Retina (tissue), 1 donor: ENCODE measurements at regions not wholly inside any gene's neighbourhood (a gene's known extent, or its start where the extent isn't known, plus 50 kb on each side); places are given as distances from the start of the nearest gene placed in this dataset.

Experiments used
- DNase-seq: peaks from one replicate; pipeline ENCODE4 v3.0.0-alpha.2; 2016

- DNase-seq = no peak
Observed at GRCh38 chr13:111955412-111956065, 111.4 kb upstream of the SOX1 start.

- DNase-seq = no peak
Observed at GRCh38 chr13:111956261-111957151, 110.4 kb upstream of the SOX1 start.

GRCh38 chr13:111957913-111958450 lies 109.0 kb upstream of the SOX1 start:
- no peak for DNase-seq

- no peak for DNase-seq
Observed at GRCh38 chr13:111958612-111959395, 108.1 kb upstream of the SOX1 start.

DNA sequence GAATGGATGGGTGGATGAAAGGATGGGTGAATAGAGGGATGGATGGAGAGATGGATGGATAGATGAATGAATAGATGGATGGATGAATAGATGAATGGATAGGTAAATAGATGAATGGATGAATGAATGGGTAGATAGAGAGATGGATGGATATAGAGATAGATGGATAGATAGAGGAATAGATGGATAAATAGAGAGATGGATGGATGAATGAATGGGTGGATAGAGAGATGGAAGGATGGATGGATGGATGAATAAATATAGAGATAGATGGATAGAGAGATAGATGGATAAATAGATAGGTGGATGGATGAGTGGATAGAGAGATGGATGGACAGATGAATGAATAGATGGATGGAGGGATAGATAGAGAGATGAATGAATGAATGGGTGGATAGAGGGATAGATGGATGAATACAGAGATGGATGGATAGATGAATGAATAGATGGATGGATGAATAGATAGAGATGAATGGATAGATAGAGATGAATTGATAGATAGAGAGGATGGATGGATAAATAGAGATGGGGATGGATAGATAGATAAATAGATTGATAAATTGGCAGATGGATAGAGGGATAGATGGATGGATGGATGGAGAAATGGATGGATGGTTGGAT lies 106.7 kb upstream of the SOX1 start:
- DNase-seq = no peak

GRCh38 chr13:111961236-111961635 lies 105.7 kb upstream of the SOX1 start:
- DNase-seq = no peak

DNA sequence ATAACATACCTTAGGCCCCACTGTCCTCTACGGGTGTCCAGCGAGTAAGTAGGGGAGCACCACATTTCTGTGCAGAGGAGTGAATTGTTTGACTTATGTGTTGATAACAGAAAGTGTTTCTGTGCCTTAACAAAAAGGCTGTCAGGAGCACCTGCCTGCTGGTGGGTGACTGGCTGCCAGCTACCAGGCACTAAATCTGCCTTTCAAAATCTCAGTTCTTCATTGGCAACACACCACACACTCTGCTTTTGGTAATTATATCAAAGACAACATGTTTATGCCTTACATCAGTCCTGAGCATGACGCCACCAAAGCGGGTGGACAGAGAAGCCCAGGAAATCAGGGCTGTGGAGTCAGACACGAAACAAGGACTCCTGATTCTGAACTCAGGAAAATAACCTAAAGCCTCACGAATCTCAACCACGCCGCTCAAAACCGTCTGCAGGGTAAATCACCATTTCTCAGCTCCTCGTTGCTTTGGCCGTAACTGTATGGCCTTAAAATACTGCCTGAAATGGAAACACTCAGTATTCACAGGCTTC lies 105.2 kb upstream of the SOX1 start:
- no peak for DNase-seq

DNA sequence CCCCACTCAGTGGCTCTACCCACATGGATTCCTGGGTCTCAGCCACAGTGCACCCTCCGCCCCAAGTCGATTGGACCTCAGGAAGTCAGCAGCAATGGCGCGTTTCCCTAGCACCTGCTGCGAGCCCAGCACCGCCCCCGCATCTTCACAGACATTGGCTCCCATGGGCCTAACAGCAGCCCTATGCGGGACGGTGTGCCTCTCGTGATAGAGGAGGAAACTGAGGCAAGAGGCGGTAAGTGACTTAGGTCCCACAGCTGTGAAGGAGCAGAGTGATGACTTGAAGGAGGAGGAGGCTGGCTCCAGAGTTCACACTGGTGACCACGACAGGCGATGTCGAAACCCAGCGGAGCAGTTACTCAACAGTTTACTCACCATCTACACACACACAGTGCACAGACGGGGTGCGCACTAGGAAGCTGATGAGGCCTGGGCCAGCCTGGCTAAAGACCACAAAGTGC lies 104.5 kb upstream of the SOX1 start:
- DNase-seq = no peak

DNA sequence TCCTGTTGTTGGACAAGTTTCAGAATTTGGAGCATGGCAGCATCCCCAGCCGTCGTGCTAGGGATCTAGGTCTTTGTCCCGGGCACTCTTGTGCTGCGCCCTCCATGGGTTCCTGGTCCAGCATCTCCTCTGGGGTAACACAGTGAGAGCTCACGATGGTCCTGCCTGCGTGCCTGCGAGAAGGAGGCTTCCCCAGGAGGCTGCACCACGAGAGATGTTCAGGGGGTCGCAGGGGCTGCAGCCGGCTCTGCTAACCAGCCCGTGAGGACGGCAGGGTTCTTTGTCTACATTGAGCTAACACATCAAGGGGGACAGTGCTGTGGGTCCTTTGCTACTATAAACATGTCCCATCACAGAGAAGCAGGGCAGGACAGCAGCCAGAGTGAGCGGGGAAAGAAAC lies 103.9 kb upstream of the SOX1 start:
- DNase-seq = no peak

GRCh38 chr13:111964411-111965035 lies 102.4 kb upstream of the SOX1 start:
- DNase-seq = no peak

DNA sequence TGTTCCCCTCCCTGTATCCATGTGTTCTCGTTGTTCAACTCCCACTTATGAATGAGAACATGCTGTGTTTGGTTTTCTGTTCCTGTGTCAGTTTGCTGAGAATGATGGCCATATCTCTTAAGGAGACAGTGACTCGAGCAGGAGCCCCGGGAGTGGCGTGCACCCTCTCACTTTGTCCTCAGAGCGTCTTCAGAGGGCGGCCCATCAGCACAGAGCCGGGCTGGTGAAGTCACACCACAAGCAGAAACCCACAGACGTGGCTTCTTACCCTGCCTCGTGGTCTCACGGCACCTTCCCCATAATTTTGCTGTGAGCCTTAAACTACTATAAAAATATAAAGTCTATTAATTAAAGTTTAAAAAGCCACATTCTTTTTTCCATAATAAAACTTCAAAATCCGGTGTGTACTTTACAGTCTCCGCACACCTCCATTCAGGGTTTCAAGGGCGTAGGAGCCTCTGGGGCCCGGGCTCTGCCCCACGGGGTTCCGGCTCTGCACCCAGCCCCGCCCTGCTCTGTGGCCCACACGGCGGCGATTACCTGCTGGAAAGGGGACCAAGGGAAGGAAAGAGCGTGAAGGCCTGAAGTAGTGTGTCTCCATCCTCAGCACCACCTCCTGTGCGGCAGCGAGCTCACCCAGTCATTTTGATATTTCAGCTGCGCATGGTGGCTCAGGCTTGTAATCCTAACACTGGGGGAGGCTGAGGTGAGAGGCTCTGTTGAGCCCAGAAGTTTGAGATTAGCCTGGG lies 101.3 kb upstream of the SOX1 start:
- DNase-seq = no peak

DNA sequence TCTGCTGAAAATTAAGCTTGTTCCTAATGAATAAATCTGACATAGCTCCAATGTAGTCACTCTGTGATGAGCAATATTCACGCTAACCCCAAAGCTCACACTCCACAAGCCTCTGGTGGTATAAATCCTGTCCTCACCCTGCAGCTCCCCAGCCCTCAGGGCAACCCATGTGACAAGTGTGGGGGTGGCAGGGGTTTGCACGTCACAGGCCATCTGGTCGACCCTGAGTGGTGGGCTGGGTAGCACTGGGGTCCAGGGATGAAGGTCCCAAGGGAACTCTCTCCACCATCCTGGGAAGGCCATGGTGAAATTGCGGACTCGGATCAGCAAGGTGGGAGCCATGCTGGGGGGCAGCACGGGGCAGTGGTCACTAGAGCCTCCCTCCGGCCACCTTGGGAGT lies 100.0 kb upstream of the SOX1 start:
- no peak for DNase-seq

DNA sequence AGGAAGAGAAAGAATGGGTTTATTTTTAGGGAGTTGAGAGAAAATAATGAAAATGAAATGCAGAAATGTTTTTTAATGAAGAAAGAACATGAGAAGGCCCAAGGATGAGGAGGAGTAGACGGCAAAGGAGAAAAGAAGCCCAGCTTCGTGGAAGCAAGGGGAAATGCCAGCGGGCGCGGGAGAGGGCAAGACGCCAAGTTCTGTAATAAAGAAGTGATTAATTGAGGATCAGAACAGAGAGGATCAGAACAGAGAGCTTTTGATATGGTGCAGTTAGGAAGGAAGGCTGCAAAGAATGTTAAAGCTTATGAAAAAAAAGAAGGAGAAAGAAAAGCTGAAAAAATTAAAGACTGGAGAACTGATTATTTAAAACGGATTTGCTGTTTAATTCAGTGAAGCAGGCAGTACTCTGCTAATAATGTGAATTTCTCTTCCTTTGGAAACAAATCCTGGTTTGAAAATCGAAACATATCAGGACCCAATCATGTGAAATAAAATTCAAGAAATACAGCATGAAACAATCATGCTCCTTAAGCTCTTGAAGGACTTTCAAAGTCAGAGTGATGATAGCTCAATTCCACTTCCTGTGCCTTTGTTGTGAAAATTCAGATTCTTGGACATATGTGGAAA lies 99.3 kb upstream of the SOX1 start:
- no peak for DNase-seq

- DNase-seq = no peak
Observed at GRCh38 chr13:111968336-111969010, 98.5 kb upstream of the SOX1 start.

- no peak for DNase-seq
Observed at GRCh38 chr13:111969551-111970135, 97.3 kb upstream of the SOX1 start.

- no peak for DNase-seq
Observed at GRCh38 chr13:111970494-111971141, 96.3 kb upstream of the SOX1 start.

GRCh38 chr13:111971891-111972780 lies 94.8 kb upstream of the SOX1 start:
- DNase-seq = no peak

DNA sequence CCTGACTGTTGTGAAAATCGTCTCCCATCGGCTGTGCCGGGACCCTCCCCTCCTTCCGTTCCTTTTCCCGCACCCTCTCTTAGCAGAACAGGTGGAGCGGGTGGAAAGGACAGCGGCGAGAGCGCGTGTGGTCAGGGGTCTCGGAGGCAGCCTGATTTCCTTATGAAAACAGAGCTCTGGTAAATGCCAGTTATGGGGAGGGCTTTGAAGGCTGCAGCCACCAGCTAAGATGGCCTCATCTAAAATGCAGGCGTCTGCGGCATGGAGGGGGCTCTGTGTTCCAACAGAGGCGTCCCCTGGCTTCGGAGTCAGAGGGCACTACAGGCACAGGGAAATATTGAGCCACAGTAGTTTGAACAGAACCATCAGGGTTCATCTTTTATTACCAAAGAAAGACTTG lies 93.8 kb upstream of the SOX1 start:
- no peak for DNase-seq
